ENCODE measurements at regions not wholly inside any gene's neighbourhood (a gene's known extent, or its start where the extent isn't known, plus 50 kb on each side); places are given as distances from the start of the nearest gene placed in this dataset.

DNA sequence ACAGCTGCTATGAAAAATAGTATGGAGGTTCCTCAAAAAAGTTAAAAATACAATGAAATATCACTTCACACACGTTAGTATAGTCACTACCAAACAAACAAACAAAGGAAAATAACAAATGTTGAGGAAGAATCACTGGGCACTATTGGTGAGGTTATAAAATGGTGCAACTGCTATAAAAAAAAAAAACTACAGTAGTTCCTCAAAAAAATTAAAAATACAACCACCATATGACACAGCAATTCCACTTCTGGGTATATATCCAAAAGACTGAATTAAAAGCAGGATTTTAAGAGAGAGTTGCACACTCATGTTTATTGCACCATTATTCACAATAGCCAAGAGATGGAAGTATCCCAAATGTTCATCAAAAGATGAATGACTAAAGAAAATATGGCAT, 80.9 kb upstream of the POU3F3 start:
- TF ChIP-seq, protein P1, sequence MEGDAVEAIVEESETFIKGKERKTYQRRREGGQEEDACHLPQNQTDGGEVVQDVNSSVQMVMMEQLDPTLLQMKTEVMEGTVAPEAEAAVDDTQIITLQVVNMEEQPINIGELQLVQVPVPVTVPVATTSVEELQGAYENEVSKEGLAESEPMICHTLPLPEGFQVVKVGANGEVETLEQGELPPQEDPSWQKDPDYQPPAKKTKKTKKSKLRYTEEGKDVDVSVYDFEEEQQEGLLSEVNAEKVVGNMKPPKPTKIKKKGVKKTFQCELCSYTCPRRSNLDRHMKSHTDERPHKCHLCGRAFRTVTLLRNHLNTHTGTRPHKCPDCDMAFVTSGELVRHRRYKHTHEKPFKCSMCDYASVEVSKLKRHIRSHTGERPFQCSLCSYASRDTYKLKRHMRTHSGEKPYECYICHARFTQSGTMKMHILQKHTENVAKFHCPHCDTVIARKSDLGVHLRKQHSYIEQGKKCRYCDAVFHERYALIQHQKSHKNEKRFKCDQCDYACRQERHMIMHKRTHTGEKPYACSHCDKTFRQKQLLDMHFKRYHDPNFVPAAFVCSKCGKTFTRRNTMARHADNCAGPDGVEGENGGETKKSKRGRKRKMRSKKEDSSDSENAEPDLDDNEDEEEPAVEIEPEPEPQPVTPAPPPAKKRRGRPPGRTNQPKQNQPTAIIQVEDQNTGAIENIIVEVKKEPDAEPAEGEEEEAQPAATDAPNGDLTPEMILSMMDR (IDR thresholded peaks at IDR 0.05): no peak
- TF ChIP-seq POLR2A (IDR thresholded peaks at IDR 0.05) (no peak), POLR2AphosphoS5 (IDR thresholded peaks at IDR 0.05) (no peak)
